Natural killer cell (primary cell): ENCODE measurements at regions not wholly inside any gene's neighbourhood (a gene's known extent, or its start where the extent isn't known, plus 50 kb on each side); places are given as distances from the start of the nearest gene placed in this dataset.

Experiments
- ATAC-seq, 3 donors: fragments of 150-1000 bp in 2 of 3; fragments of 200-7000 bp in 1 of 3; cut with Tn5 transposase; 1 replicate in 1 of 3; 2 replicates in 2 of 3; pipeline ENCODE4 v1.10.0; 2021; ENCODE audit warnings: mild to moderate bottlenecking in 2 of 3, moderate library complexity in 2 of 3
- DNase-seq, 2 donors: peaks; one replicate each; pipeline versions ENCODE4 v3.0.0 to v3.0.0-alpha.2; 2013 to 2021; ENCODE audit warnings: mixed read lengths in 1 of 2
- H3K27ac ChIP-seq: one replicate; pipeline ENCODE4 v1.5.1; 2013; ENCODE audit warnings: mild to moderate bottlenecking, low read length
- H3K27me3 ChIP-seq: one replicate; pipeline ENCODE4 v1.6.1; 2013; ENCODE audit warnings: low read length; ENCODE audit not compliant: control insufficient read depth, insufficient read depth
- H3K36me3 ChIP-seq: one replicate; pipeline ENCODE4 v1.6.1; 2013; ENCODE audit warnings: low read length; ENCODE audit not compliant: control insufficient read depth, insufficient read depth
- H3K4me1 ChIP-seq: one replicate; pipeline ENCODE4 v1.6.1; 2013; ENCODE audit warnings: low read length; ENCODE audit not compliant: control insufficient read depth, insufficient read depth
- H3K4me3 ChIP-seq: one replicate; pipeline ENCODE4 v1.5.1; 2013; ENCODE audit warnings: low read length
- H3K9me3 ChIP-seq: one replicate; pipeline ENCODE4 v1.6.1; 2013; ENCODE audit warnings: low read length; ENCODE audit not compliant: control insufficient read depth, insufficient read depth
- H3K27ac Mint-ChIP-seq, 2 donors: one replicate each; pipeline ENCODE4 v1.8.0; 2022; ENCODE audit warnings: mild to moderate bottlenecking in 2 of 2, mixed read lengths in 2 of 2, moderate library complexity in 1 of 2
- H3K27me3 Mint-ChIP-seq, 2 donors: one replicate each; pipeline ENCODE4 v1.8.0; 2022; ENCODE audit warnings: low read depth in 2 of 2, mixed read lengths in 2 of 2
- H3K36me3 Mint-ChIP-seq: one replicate; pipeline ENCODE4 v1.8.0; 2022; ENCODE audit warnings: mixed read lengths
- H3K4me1 Mint-ChIP-seq, 2 donors: one replicate each; pipeline ENCODE4 v1.8.0; 2022; ENCODE audit warnings: mixed read lengths in 2 of 2
- H3K4me3 Mint-ChIP-seq: one replicate; pipeline ENCODE4 v1.8.0; 2022; ENCODE audit warnings: mild to moderate bottlenecking, moderate library complexity, mixed read lengths
- H3K9me3 Mint-ChIP-seq, 2 donors: one replicate each; pipeline ENCODE4 v1.8.0; 2022; ENCODE audit warnings: mixed read lengths in 2 of 2
- CTCF ChIP-seq: fragments of 200-600 bp; IDR thresholded peaks from one replicate; pipeline ENCODE4 v1.8.0; 2022; ENCODE audit warnings: antibody characterized with exemption
- WGBS: methylation state at CpG from one replicate; pipeline ENCODE4 v1.1.7; 2013; ENCODE audit warnings: missing lambda C conversion rate; ENCODE audit not compliant: insufficient coverage; 5-methylcytosine and 5-hydroxymethylcytosine counted together
- intact Hi-C: fragments of 100-400 bp; cut with micrococcal nuclease; formaldehyde crosslinking; loops from one replicate; pipeline ENCODE4 v1.14.2; 2022

- no peaks in the 10 kb centered on the region for H3K27me3 Mint-ChIP-seq
- intact Hi-C loops: no loop called here
- DNase-seq (no peak), ATAC-seq (no peak)
- no peaks in the 10 kb centered on the region for H3K36me3 ChIP-seq
- TF ChIP-seq CTCF: no peak
- H3K36me3 Mint-ChIP-seq: no peaks in the 10 kb centered on the region
- no peak overlapping the region for H3K4me3 ChIP-seq
- no peak overlapping the region for H3K27ac ChIP-seq
- no peak overlapping the region for H3K4me3 Mint-ChIP-seq
- no peaks in the 10 kb centered on the region for H3K9me3 ChIP-seq
- H3K27me3 ChIP-seq: no peaks in the 10 kb centered on the region
- no peaks in the 10 kb centered on the region for H3K4me1 ChIP-seq
- H3K9me3 Mint-ChIP-seq: peaks cover 5 to 7% of the 10 kb centered on the region in 2 donors
- 85% methylated on average over 3 of the region's 4 CpGs for WGBS
- H3K27ac Mint-ChIP-seq: no peak overlapping the region
- no peaks in the 10 kb centered on the region for H3K4me1 Mint-ChIP-seq
These were observed 155.9 kb downstream of the SLC30A10 start for GRCh38 chr1:219772265-219773036.

GRCh38 chr1:219771080-219771479, 157.3 kb downstream of the SLC30A10 start:
- Histone ChIP-seq H3K27ac (no peak overlapping the region), H3K36me3 (no peaks in the 10 kb centered on the region), H3K4me1 (no peaks in the 10 kb centered on the region), H3K4me3 (no peak overlapping the region), H3K27me3 (no peaks in the 10 kb centered on the region), H3K9me3 (no peaks in the 10 kb centered on the region)
- intact Hi-C loops: no loop called here
- Mint-ChIP-seq H3K9me3 (peaks cover 5 to 9% of the 10 kb centered on the region in 2 donors), H3K27me3 (no peaks in the 10 kb centered on the region), H3K27ac (no peak overlapping the region), H3K36me3 (no peaks in the 10 kb centered on the region), H3K4me1 (no peaks in the 10 kb centered on the region), H3K4me3 (no peak overlapping the region)
- WGBS: 53% methylated on average over 3 of the region's 3 CpGs
- no peak for TF ChIP-seq CTCF
- ATAC-seq: no peak
- no peak for DNase-seq

- no peak overlapping the region for H3K27ac ChIP-seq
- DNase-seq (no peak), ATAC-seq (no peak)
- Mint-ChIP-seq H3K27ac (no peak overlapping the region), H3K27me3 (no peaks in the 10 kb centered on the region), H3K36me3 (no peaks in the 10 kb centered on the region), H3K9me3 (peaks cover 6 to 8% of the 10 kb centered on the region in 2 donors), H3K4me3 (no peak overlapping the region), H3K4me1 (no peaks in the 10 kb centered on the region)
- H3K36me3 ChIP-seq: no peaks in the 10 kb centered on the region
- H3K27me3 ChIP-seq: no peaks in the 10 kb centered on the region
- H3K4me3 ChIP-seq: no peak overlapping the region
- H3K9me3 ChIP-seq: no peaks in the 10 kb centered on the region
- no peak for TF ChIP-seq CTCF
- no peaks in the 10 kb centered on the region for H3K4me1 ChIP-seq
- WGBS: 83% methylated on average over 2 of the region's 2 CpGs
- intact Hi-C loops: no loop called here
These were observed 150.4 kb upstream of the ZC3H11B start for GRCh38 chr1:219763321-219763720.
